ENCODE measurements at regions not wholly inside any gene's neighbourhood (a gene's known extent, or its start where the extent isn't known, plus 50 kb on each side); places are given as distances from the start of the nearest gene placed in this dataset.

DNA sequence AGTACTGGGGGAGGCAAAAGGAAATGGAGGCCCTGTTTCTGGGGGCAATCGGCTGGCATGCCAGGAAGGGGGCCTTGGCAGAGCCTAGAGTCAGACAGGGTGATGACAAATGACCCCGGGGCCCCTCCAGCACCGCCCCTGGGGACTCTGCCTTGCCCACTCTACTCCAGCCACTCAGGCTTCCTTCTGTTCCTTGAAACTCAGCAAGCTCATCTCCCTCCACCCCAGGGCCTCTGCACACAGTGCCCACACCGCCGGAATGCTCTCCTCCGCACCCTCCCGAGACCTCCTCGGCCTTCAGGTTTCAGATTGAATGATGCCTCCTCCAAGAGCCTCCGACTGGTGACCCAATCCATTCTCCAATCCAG is 122.5 kb upstream of the ZBTB40 start:
- Histone ChIP-seq H2BK120ac (ENCODE audit: low read depth, low read length) (no peak overlapping the region), H3K79me1 (ENCODE audit: low read length) (no peaks in the 10 kb centered on the region), H3K23ac (ENCODE audit: low read length) (no peak overlapping the region), H4K8ac (ENCODE audit: low read depth, low read length) (no peak overlapping the region), H3K27ac (ENCODE audit: low read depth, low read length) (no peak overlapping the region), H3K36me3 (ENCODE audit: control insufficient read depth, insufficient read depth, low read length) (no peaks in the 10 kb centered on the region), H4K5ac (ENCODE audit: low read length) (no peak overlapping the region), H2BK5ac (ENCODE audit: low read length) (no peak overlapping the region), H3K79me2 (ENCODE audit: control insufficient read depth, insufficient read depth, low read length) (no peaks in the 10 kb centered on the region), H3K18ac (ENCODE audit: low read length) (no peak overlapping the region), H3K4me1 (ENCODE audit: control insufficient read depth, low read depth, low read length) (no peaks in the 10 kb centered on the region), H2AK5ac (ENCODE audit: low read length) (no peak overlapping the region), H3K27me3 (ENCODE audit: insufficient read depth, low read length, poor library complexity) (no peaks in the 10 kb centered on the region), H3K56ac (ENCODE audit: low read length) (no peak overlapping the region), H3K4me3 (ENCODE audit: low read length) (no peak overlapping the region), H2BK15ac (replicated peaks; ENCODE audit: low read depth) (no peak overlapping the region), H3K4ac (ENCODE audit: low read depth, low read length) (no peak overlapping the region), H3K9ac (ENCODE audit: low read length) (no peak overlapping the region), H3K4me2 (ENCODE audit: low read length) (no peak overlapping the region)
- DNase-seq: no peak
- no CpG with 5 or more reads among the region's 9 CpGs for WGBS (ENCODE audit: extremely low coverage, insufficient coverage, low lambda C conversion rate)

GRCh38 chr1:22330092-22330759 is 121.4 kb upstream of the ZBTB40 start:
- Histone ChIP-seq H3K36me3 (ENCODE audit: control insufficient read depth, insufficient read depth, low read length) (no peaks in the 10 kb centered on the region), H2BK120ac (ENCODE audit: low read depth, low read length) (no peak overlapping the region), H4K8ac (ENCODE audit: low read depth, low read length) (no peak overlapping the region)

GRCh38 chr1:22330760-22331119 is 120.9 kb upstream of the ZBTB40 start:
- H3K27me3 ChIP-seq (ENCODE audit: insufficient read depth, low read length, poor library complexity): no peaks in the 10 kb centered on the region
- no peak for DNase-seq
- H2BK5ac ChIP-seq (ENCODE audit: low read length): no peak overlapping the region
- no peak overlapping the region for H3K27ac ChIP-seq (ENCODE audit: low read depth, low read length)
- H3K4me3 ChIP-seq (ENCODE audit: low read length): no peak overlapping the region
- no peak overlapping the region for H2AK5ac ChIP-seq (ENCODE audit: low read length)
- no peaks in the 10 kb centered on the region for H3K4me1 ChIP-seq (ENCODE audit: control insufficient read depth, low read depth, low read length)
- no peak overlapping the region for H3K56ac ChIP-seq (ENCODE audit: low read length)
- H3K18ac ChIP-seq (ENCODE audit: low read length): no peak overlapping the region
- no peak overlapping the region for H4K5ac ChIP-seq (ENCODE audit: low read length)
- H3K4me2 ChIP-seq (ENCODE audit: low read length): no peak overlapping the region
- no peak overlapping the region for H3K9ac ChIP-seq (ENCODE audit: low read length)
- no peak overlapping the region for H2BK120ac ChIP-seq (ENCODE audit: low read depth, low read length)
- no peaks in the 10 kb centered on the region for H3K36me3 ChIP-seq (ENCODE audit: control insufficient read depth, insufficient read depth, low read length)
- no peak overlapping the region for H2BK15ac ChIP-seq (replicated peaks; ENCODE audit: low read depth)
- no peak overlapping the region for H3K23ac ChIP-seq (ENCODE audit: low read length)
- no peak overlapping the region for H3K4ac ChIP-seq (ENCODE audit: low read depth, low read length)
- no peak overlapping the region for H4K8ac ChIP-seq (ENCODE audit: low read depth, low read length)
- WGBS (ENCODE audit: extremely low coverage, insufficient coverage, low lambda C conversion rate): 100% methylated on average over 1 of the region's 1 CpG
- H3K79me1 ChIP-seq (ENCODE audit: low read length): no peaks in the 10 kb centered on the region
- H3K79me2 ChIP-seq (ENCODE audit: control insufficient read depth, insufficient read depth, low read length): no peaks in the 10 kb centered on the region

More at GRCh38 chr1:22330092-22330759, 121.4 kb upstream of the ZBTB40 start:
- no peak overlapping the region for H2AK5ac ChIP-seq (ENCODE audit: low read length)
- no peaks in the 10 kb centered on the region for H3K4me1 ChIP-seq (ENCODE audit: control insufficient read depth, low read depth, low read length)
- DNase-seq: no peak
- H3K4ac ChIP-seq (ENCODE audit: low read depth, low read length): no peak overlapping the region
- no peak overlapping the region for H3K18ac ChIP-seq (ENCODE audit: low read length)
- no peak overlapping the region for H3K4me2 ChIP-seq (ENCODE audit: low read length)
- no CpG with 5 or more reads among the region's 13 CpGs for WGBS (ENCODE audit: extremely low coverage, insufficient coverage, low lambda C conversion rate)
- no peak overlapping the region for H2BK5ac ChIP-seq (ENCODE audit: low read length)
- H3K23ac ChIP-seq (ENCODE audit: low read length): no peak overlapping the region
- H3K27ac ChIP-seq (ENCODE audit: low read depth, low read length): no peak overlapping the region
- no peaks in the 10 kb centered on the region for H3K27me3 ChIP-seq (ENCODE audit: insufficient read depth, low read length, poor library complexity)
- no peaks in the 10 kb centered on the region for H3K79me1 ChIP-seq (ENCODE audit: low read length)
- H4K5ac ChIP-seq (ENCODE audit: low read length): no peak overlapping the region
- no peaks in the 10 kb centered on the region for H3K79me2 ChIP-seq (ENCODE audit: control insufficient read depth, insufficient read depth, low read length)
- H3K4me3 ChIP-seq (ENCODE audit: low read length): no peak overlapping the region
- H2BK15ac ChIP-seq (replicated peaks; ENCODE audit: low read depth): no peak overlapping the region
- no peak overlapping the region for H3K9ac ChIP-seq (ENCODE audit: low read length)
- H3K56ac ChIP-seq (ENCODE audit: low read length): no peak overlapping the region

DNA sequence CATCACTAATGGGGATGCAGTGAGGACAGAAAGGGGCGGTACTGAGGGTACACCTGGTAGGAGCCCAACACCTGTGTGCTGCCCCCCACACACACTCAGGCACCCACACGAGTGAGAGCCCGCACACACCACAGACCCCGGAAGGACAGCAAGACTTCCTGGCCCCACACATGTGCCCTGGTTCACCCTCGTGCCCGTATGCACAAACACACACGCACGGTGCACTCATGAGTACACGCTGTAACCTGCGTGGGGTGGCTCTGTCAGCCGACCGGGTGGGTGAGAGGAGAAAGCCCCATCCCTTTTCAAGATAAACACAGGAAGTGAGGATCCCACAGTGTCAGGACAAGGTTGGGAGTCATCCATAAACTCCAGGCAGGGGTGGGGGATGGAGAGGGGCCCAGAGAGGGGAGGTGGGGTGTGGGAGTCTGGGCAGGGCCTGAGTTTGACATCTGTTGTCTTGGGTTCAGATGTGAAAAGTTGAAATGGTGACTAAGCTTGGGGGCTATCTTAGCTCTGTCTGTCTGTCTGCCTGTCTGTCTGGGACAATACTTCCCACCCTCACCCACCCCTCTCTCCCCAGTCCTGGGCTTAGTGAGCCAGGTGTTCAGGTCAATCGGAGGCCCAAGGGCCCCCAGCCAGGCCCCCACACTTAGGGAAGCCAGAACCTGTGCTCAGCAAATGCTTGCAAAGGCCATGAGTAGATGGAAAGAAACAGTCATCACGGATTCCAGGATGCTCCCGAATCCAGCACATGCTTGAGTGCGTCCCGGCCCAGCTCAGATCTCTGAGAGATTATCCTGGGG is 119.8 kb upstream of the ZBTB40 start:
- DNase-seq: peak; percentile 21
- no peak overlapping the region for H3K4me2 ChIP-seq (ENCODE audit: low read length)

DNA sequence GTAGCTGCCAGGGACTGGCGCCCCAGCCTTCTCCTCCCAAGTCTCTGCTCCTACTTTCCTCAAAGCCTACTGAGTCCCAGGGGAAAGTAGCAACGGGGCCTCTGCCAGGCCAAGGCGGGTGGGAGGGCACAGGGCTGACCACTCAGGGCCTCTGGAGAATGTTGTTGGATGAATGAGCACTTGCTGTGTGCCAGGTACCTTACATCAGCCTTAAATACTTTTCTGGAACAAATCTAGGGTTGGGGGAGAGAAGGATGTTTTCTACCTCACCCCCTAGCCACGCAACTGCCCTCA is 119.3 kb upstream of the ZBTB40 start:
- H3K27ac ChIP-seq (ENCODE audit: low read depth, low read length): no peak overlapping the region
- no peak overlapping the region for H2AK5ac ChIP-seq (ENCODE audit: low read length)
- H2BK15ac ChIP-seq (replicated peaks; ENCODE audit: low read depth): no peak overlapping the region
- H4K5ac ChIP-seq (ENCODE audit: low read length): no peak overlapping the region
- H3K4me3 ChIP-seq (ENCODE audit: low read length): no peak overlapping the region
- WGBS (ENCODE audit: extremely low coverage, insufficient coverage, low lambda C conversion rate): no CpG with 5 or more reads among the region's 4 CpGs
- H3K36me3 ChIP-seq (ENCODE audit: control insufficient read depth, insufficient read depth, low read length): no peaks in the 10 kb centered on the region
- no peak overlapping the region for H3K56ac ChIP-seq (ENCODE audit: low read length)
- no peak overlapping the region for H3K9ac ChIP-seq (ENCODE audit: low read length)
- no peak overlapping the region for H2BK5ac ChIP-seq (ENCODE audit: low read length)
- H3K23ac ChIP-seq (ENCODE audit: low read length): no peak overlapping the region
- no peak overlapping the region for H2BK120ac ChIP-seq (ENCODE audit: low read depth, low read length)
- H3K79me2 ChIP-seq (ENCODE audit: control insufficient read depth, insufficient read depth, low read length): no peaks in the 10 kb centered on the region
- no peak overlapping the region for H3K18ac ChIP-seq (ENCODE audit: low read length)
- H3K79me1 ChIP-seq (ENCODE audit: low read length): no peaks in the 10 kb centered on the region
- no peak for DNase-seq
- H3K4ac ChIP-seq (ENCODE audit: low read depth, low read length): no peak overlapping the region
- no peaks in the 10 kb centered on the region for H3K27me3 ChIP-seq (ENCODE audit: insufficient read depth, low read length, poor library complexity)
- H3K4me1 ChIP-seq (ENCODE audit: control insufficient read depth, low read depth, low read length): no peaks in the 10 kb centered on the region
- H3K4me2 ChIP-seq (ENCODE audit: low read length): no peak overlapping the region
- no peak overlapping the region for H4K8ac ChIP-seq (ENCODE audit: low read depth, low read length)

More for the DNA sequence above, 119.8 kb upstream of the ZBTB40 start:
- H3K9ac ChIP-seq (ENCODE audit: low read length): no peak overlapping the region
- no peak overlapping the region for H2BK15ac ChIP-seq (replicated peaks; ENCODE audit: low read depth)
- WGBS (ENCODE audit: extremely low coverage, insufficient coverage, low lambda C conversion rate): no CpG with 5 or more reads among the region's 17 CpGs
- H4K8ac ChIP-seq (ENCODE audit: low read depth, low read length): no peak overlapping the region
- no peaks in the 10 kb centered on the region for H3K79me1 ChIP-seq (ENCODE audit: low read length)
- H3K4me3 ChIP-seq (ENCODE audit: low read length): no peak overlapping the region
- no peaks in the 10 kb centered on the region for H3K27me3 ChIP-seq (ENCODE audit: insufficient read depth, low read length, poor library complexity)
- H3K23ac ChIP-seq (ENCODE audit: low read length): no peak overlapping the region
- no peak overlapping the region for H4K5ac ChIP-seq (ENCODE audit: low read length)
- H2AK5ac ChIP-seq (ENCODE audit: low read length): no peak overlapping the region
- no peak overlapping the region for H3K27ac ChIP-seq (ENCODE audit: low read depth, low read length)
- no peaks in the 10 kb centered on the region for H3K36me3 ChIP-seq (ENCODE audit: control insufficient read depth, insufficient read depth, low read length)
- no peak overlapping the region for H3K4ac ChIP-seq (ENCODE audit: low read depth, low read length)
- H2BK120ac ChIP-seq (ENCODE audit: low read depth, low read length): no peak overlapping the region
- no peak overlapping the region for H3K18ac ChIP-seq (ENCODE audit: low read length)
- H2BK5ac ChIP-seq (ENCODE audit: low read length): no peak overlapping the region
- H3K79me2 ChIP-seq (ENCODE audit: control insufficient read depth, insufficient read depth, low read length): no peaks in the 10 kb centered on the region
- no peaks in the 10 kb centered on the region for H3K4me1 ChIP-seq (ENCODE audit: control insufficient read depth, low read depth, low read length)
- H3K56ac ChIP-seq (ENCODE audit: low read length): no peak overlapping the region

Data from mesendoderm (in vitro differentiated cells).